Caco-2 (cell line): ENCODE measurements at regions not wholly inside any gene's neighbourhood (a gene's known extent, or its start where the extent isn't known, plus 50 kb on each side); places are given as distances from the start of the nearest gene placed in this dataset.

Experiments
- BruUV-seq: library from RNA; stranded (reverse); fragments of 400-500 nt; replicated peaks from 2 replicates; lab custom pipeline; 2021; lab: Mats Ljungman, UMichigan
- CTCF ChIA-PET: fragments of 300-600 bp; sonication (Branson Sonifier 250); formaldehyde crosslinking; loops from one replicate; lab custom pipeline; 2022; ENCODE audit warnings: antibody characterized with exemption; lab: Charles Lee
- POLR2A ChIA-PET: fragments of 300-600 bp; sonication (Branson Sonifier 250); formaldehyde crosslinking; loops from one replicate; lab custom pipeline; 2022; ENCODE audit warnings: antibody characterized with exemption; lab: Charles Lee
- DNase-seq, 2 experiments: peaks; one replicate each; pipeline versions ENCODE4 v3.0.0 to v3.0.0-alpha.2; 2020 to 2022
- H3K27me3 ChIP-seq: replicated peaks from 2 replicates; pipeline ENCODE4 v1.6.0; 2011; ENCODE audit warnings: low read length; ENCODE audit not compliant: control insufficient read depth, insufficient read depth
- H3K36me3 ChIP-seq: 2 replicates; pipeline ENCODE4 v1.5.1; 2011; ENCODE audit warnings: low read length; ENCODE audit not compliant: control insufficient read depth, insufficient read depth
- H3K4me1 ChIP-seq: fragments of 250-450 bp; sonication (Bioruptor Pico); 2 replicates; pipeline ENCODE4 v1.5.1; 2020; ENCODE audit warnings: mild to moderate bottlenecking
- H3K4me3 ChIP-seq: 2 replicates; pipeline ENCODE4 v1.5.1; 2011; ENCODE audit warnings: low read depth, mild to moderate bottlenecking, control low read depth, low read length
- H3K9me3 ChIP-seq: fragments of 250-450 bp; sonication (Bioruptor Pico); 2 replicates; pipeline ENCODE4 v1.5.1; 2020; ENCODE audit warnings: mild to moderate bottlenecking, moderate library complexity
- H3K27ac Mint-ChIP-seq: one replicate; pipeline ENCODE4 v1.8.0; 2022; ENCODE audit warnings: mixed read lengths; ENCODE audit not compliant: unreplicated experiment
- H3K27me3 Mint-ChIP-seq: one replicate; pipeline ENCODE4 v1.8.0; 2022; ENCODE audit warnings: mixed read lengths; ENCODE audit not compliant: insufficient read depth, unreplicated experiment
- H3K36me3 Mint-ChIP-seq: one replicate; pipeline ENCODE4 v1.8.0; 2022; ENCODE audit warnings: mild to moderate bottlenecking, mixed read lengths; ENCODE audit not compliant: insufficient read depth, unreplicated experiment
- H3K4me1 Mint-ChIP-seq: one replicate; pipeline ENCODE4 v1.8.0; 2022; ENCODE audit warnings: low read depth, mixed read lengths; ENCODE audit not compliant: unreplicated experiment
- H3K4me3 Mint-ChIP-seq: one replicate; pipeline ENCODE4 v1.8.0; 2022; ENCODE audit warnings: mild to moderate bottlenecking, moderate library complexity, mixed read lengths; ENCODE audit not compliant: unreplicated experiment
- H3K9me3 Mint-ChIP-seq: one replicate; pipeline ENCODE4 v1.8.0; 2022; ENCODE audit warnings: mixed read lengths; ENCODE audit not compliant: unreplicated experiment
- intact Hi-C: fragments of 100-400 bp; cut with micrococcal nuclease; formaldehyde crosslinking; loops from one replicate; pipeline ENCODE4 v1.10.0; 2022; ENCODE audit not compliant: unreplicated experiment
- TF ChIP-seq, protein P1 (sequence below), 2 experiments: fragments of 200-600 bp in 1 of 2; IDR thresholded peaks; 1 replicate in 1 of 2; 2 replicates in 1 of 2; pipeline versions ENCODE4 v1.5.1 to v1.8.0; 2011 to 2022; ENCODE audit warnings: antibody characterized with exemption in 1 of 2, control low read depth in 1 of 2, inconsistent platforms in 1 of 2, low read depth in 1 of 2, low read length in 1 of 2, mild to moderate bottlenecking in 1 of 2, moderate library complexity in 1 of 2; ENCODE audit not compliant: insufficient read depth in 1 of 2, severe bottlenecking in 1 of 2, unreplicated experiment in 1 of 2

DNA sequence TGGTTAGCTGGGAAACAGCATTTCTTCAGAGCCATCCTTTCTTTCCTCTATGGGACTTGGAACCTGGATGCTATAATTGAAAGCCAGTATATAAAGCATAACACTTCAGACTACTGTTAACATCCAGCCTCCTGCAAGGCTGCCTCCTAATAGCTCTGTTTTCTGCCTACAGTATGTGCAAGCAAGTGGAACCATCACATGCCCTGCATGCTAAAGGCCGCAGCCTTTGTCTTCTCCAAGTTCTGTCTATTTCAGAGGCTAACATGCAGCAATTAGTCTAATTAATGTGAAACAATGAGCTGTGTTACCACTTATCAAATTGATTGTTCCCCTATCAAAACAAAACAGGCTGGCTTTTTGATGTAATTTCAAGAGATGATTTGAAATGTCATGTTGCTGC, 82.7 kb upstream of the ESRRG start:
- no peaks in the 10 kb centered on the region for H3K9me3 Mint-ChIP-seq
- intact Hi-C loops: no loop called here
- CTCF ChIA-PET: no interaction called here
- H3K36me3 ChIP-seq: no peaks in the 10 kb centered on the region
- no TSS peak for BruUV-seq
- no peak overlapping the region for H3K4me3 ChIP-seq
- H3K27ac Mint-ChIP-seq: no peak overlapping the region
- TF ChIP-seq, protein P1, sequence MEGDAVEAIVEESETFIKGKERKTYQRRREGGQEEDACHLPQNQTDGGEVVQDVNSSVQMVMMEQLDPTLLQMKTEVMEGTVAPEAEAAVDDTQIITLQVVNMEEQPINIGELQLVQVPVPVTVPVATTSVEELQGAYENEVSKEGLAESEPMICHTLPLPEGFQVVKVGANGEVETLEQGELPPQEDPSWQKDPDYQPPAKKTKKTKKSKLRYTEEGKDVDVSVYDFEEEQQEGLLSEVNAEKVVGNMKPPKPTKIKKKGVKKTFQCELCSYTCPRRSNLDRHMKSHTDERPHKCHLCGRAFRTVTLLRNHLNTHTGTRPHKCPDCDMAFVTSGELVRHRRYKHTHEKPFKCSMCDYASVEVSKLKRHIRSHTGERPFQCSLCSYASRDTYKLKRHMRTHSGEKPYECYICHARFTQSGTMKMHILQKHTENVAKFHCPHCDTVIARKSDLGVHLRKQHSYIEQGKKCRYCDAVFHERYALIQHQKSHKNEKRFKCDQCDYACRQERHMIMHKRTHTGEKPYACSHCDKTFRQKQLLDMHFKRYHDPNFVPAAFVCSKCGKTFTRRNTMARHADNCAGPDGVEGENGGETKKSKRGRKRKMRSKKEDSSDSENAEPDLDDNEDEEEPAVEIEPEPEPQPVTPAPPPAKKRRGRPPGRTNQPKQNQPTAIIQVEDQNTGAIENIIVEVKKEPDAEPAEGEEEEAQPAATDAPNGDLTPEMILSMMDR (IDR thresholded peaks at IDR 0.05; ENCODE audit: insufficient read depth in 1 of 2, low read depth in 1 of 2, low read length in 1 of 2, severe bottlenecking in 1 of 2, unreplicated experiment in 1 of 2): no peak
- H3K4me1 Mint-ChIP-seq: no peaks in the 10 kb centered on the region
- H3K4me3 Mint-ChIP-seq: no peak overlapping the region
- no peaks in the 10 kb centered on the region for H3K36me3 Mint-ChIP-seq
- H3K27me3 ChIP-seq: no peaks in the 10 kb centered on the region
- no peaks in the 10 kb centered on the region for H3K4me1 ChIP-seq
- no peaks in the 10 kb centered on the region for H3K9me3 ChIP-seq
- POLR2A ChIA-PET: no interaction called here
- H3K27me3 Mint-ChIP-seq: peaks cover 4% of the 10 kb centered on the region
- no peak for DNase-seq

DNA sequence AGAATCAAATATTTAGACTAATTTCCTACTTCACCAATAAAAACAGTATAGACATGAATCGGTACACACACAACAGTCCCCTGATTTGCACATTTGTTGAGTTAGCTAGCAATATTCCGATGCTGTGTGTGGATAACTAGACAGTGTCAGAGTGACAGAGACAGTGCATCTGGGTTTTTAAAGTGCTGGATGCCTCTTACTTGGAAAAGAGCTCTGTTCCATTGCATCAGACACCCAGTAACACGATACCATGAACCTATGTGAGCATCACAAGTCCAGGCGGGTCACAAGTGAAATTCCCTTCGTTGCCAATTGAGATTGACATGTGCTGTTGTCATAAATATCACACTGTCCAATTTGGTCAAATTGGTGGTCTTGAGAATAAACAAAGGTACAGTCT, 82.0 kb upstream of the ESRRG start:
- no peak for DNase-seq
- H3K27me3 ChIP-seq: no peaks in the 10 kb centered on the region
- Mint-ChIP-seq H3K27me3 (peaks cover 2% of the 10 kb centered on the region), H3K36me3 (no peaks in the 10 kb centered on the region), H3K4me3 (no peak overlapping the region), H3K27ac (no peak overlapping the region), H3K9me3 (no peaks in the 10 kb centered on the region), H3K4me1 (no peaks in the 10 kb centered on the region)
- CTCF ChIA-PET: no interaction called here
- BruUV-seq: no TSS peak
- no peaks in the 10 kb centered on the region for H3K4me1 ChIP-seq
- no peak overlapping the region for H3K4me3 ChIP-seq
- H3K9me3 ChIP-seq: no peaks in the 10 kb centered on the region
- no peaks in the 10 kb centered on the region for H3K36me3 ChIP-seq
- TF ChIP-seq, protein P1 (IDR thresholded peaks at IDR 0.05; ENCODE audit: insufficient read depth in 1 of 2, low read depth in 1 of 2, low read length in 1 of 2, severe bottlenecking in 1 of 2, unreplicated experiment in 1 of 2): no peak
- POLR2A ChIA-PET: no interaction called here
- intact Hi-C loops: no loop called here

DNA sequence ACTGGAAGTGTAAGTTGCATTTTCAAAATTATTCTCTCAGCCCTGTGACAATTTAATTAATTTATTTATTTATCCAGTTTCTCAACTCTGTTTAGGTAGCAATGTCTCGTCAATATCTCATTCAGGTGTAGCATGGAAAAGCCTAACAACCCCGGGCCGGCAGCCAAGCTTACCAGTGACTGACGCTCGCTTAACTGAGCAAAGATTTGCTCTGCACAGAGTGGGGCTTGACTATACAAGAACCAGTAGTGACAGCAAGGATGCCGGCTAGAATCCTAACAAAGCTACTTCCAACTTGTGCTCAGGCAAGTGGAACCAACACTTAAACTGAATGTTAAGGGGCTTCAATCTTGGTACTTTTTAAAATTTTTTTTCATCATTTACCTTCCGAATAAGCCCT, 80.9 kb upstream of the ESRRG start:
- POLR2A ChIA-PET: no interaction called here
- H3K4me1 ChIP-seq: no peaks in the 10 kb centered on the region

More for the DNA sequence above, 80.9 kb upstream of the ESRRG start:
- Histone ChIP-seq H3K4me3 (no peak overlapping the region), H3K27me3 (no peaks in the 10 kb centered on the region), H3K36me3 (no peaks in the 10 kb centered on the region), H3K9me3 (no peaks in the 10 kb centered on the region)
- TF ChIP-seq, protein P1 (IDR thresholded peaks at IDR 0.05; ENCODE audit: insufficient read depth in 1 of 2, low read depth in 1 of 2, low read length in 1 of 2, severe bottlenecking in 1 of 2, unreplicated experiment in 1 of 2): no peak
- intact Hi-C loops: no loop called here
- no peaks in the 10 kb centered on the region for H3K4me1 Mint-ChIP-seq
- H3K27ac Mint-ChIP-seq: no peak overlapping the region
- DNase-seq: no peak
- H3K4me3 Mint-ChIP-seq: no peak overlapping the region
- no peaks in the 10 kb centered on the region for H3K36me3 Mint-ChIP-seq
- peaks cover 2% of the 10 kb centered on the region for H3K27me3 Mint-ChIP-seq
- no peaks in the 10 kb centered on the region for H3K9me3 Mint-ChIP-seq
- BruUV-seq: no TSS peak
- CTCF ChIA-PET: no interaction called here
